ENCODE measurements at regions not wholly inside any gene's neighbourhood (a gene's known extent, or its start where the extent isn't known, plus 50 kb on each side); places are given as distances from the start of the nearest gene placed in this dataset.

- 0 out of 2 replicates have a peak, but pooled peaks have one; percentile 24 for TF ChIP-seq CTCF (IDR thresholded peaks at IDR 0.05)
Measured at GRCh38 chr7:116097365-116098009, 66.9 kb upstream of the TFEC start.

GRCh38 chr7:116098175-116098574, 67.6 kb upstream of the TFEC start:
- no peak for TF ChIP-seq CTCF (IDR thresholded peaks at IDR 0.05)

- TF ChIP-seq CTCF (IDR thresholded peaks at IDR 0.05), result no peak
Measured at GRCh38 chr7:116100626-116101025, 70.1 kb upstream of the TFEC start.

- TF ChIP-seq CTCF (IDR thresholded peaks at IDR 0.05), result no peak
Measured at GRCh38 chr7:116101704-116102103, 71.1 kb upstream of the TFEC start.

GRCh38 chr7:116111475-116111874, 80.9 kb upstream of the TFEC start:
- no peak for TF ChIP-seq CTCF (IDR thresholded peaks at IDR 0.05)

- TF ChIP-seq CTCF (IDR thresholded peaks at IDR 0.05), result no peak
Measured at GRCh38 chr7:116113310-116113709, 82.7 kb upstream of the TFEC start.

GRCh38 chr7:116120839-116121238, 89.5 kb upstream of the TES start:
- TF ChIP-seq CTCF (IDR thresholded peaks at IDR 0.05), result no peak

Measured in LNCAP (cell line).